Keratinocyte (primary cell): ENCODE measurements at regions not wholly inside any gene's neighbourhood (a gene's known extent, or its start where the extent isn't known, plus 50 kb on each side); places are given as distances from the start of the nearest gene placed in this dataset.

Source experiments
- DNase-seq: peaks from one replicate; pipeline ENCODE4 v3.0.0-alpha.2; 2011; ENCODE audit warnings: low read depth, missing footprints, low spot score
- FAIRE-seq: peaks from 2 replicates; lab custom pipeline; 2011; peaks lifted over from hg19 to GRCh38; lab: Jason Lieb, UNC
- H2AFZ ChIP-seq: 2 replicates; pipeline ENCODE4 v1.6.0; 2012; ENCODE audit warnings: low read length, control low read depth, inconsistent platforms; ENCODE audit not compliant: control insufficient read depth
- H3K27ac ChIP-seq: 2 replicates; pipeline ENCODE4 v1.5.1; 2011; ENCODE audit warnings: low read length; ENCODE audit not compliant: control insufficient read depth, insufficient read depth
- H3K27me3 ChIP-seq: 3 replicates; pipeline ENCODE4 v1.6.0; 2011; ENCODE audit warnings: low read length; ENCODE audit not compliant: control insufficient read depth, insufficient read depth; ENCODE audit errors: extremely low read depth
- H3K36me3 ChIP-seq, 2 experiments: 2 replicates in 1 of 2; 3 replicates in 1 of 2; pipeline ENCODE4 v1.5.1; 2011; ENCODE audit warnings: low read length in 2 of 2, mild to moderate bottlenecking in 1 of 2; ENCODE audit not compliant: control insufficient read depth in 2 of 2, insufficient read depth in 2 of 2; ENCODE audit errors: extremely low read depth in 1 of 2
- H3K4me1 ChIP-seq: 3 replicates; pipeline ENCODE4 v1.5.1; 2011; ENCODE audit warnings: low read length; ENCODE audit not compliant: control insufficient read depth, insufficient read depth; ENCODE audit errors: extremely low read depth
- H3K4me2 ChIP-seq: 3 replicates; pipeline ENCODE4 v1.6.0; 2011; ENCODE audit warnings: low read depth, low read length; ENCODE audit not compliant: control insufficient read depth, insufficient read depth; ENCODE audit errors: extremely low read depth
- H3K4me3 ChIP-seq, 3 experiments: fragments of 200-600 bp in 1 of 3; sonication (generic) in 1 of 3; 2 replicates in 2 of 3; 3 replicates in 1 of 3; pipeline ENCODE4 v1.5.1; 2011 to 2016; ENCODE audit warnings: low read length in 3 of 3, mild to moderate bottlenecking in 3 of 3, control low read depth in 2 of 3, inconsistent platforms in 1 of 3, low read depth in 1 of 3, mixed read lengths in 1 of 3, mixed run types in 1 of 3, moderate library complexity in 1 of 3; ENCODE audit not compliant: control insufficient read depth in 2 of 3, insufficient read depth in 2 of 3; ENCODE audit errors: extremely low read depth in 1 of 3
- H3K79me2 ChIP-seq: 2 replicates; pipeline ENCODE4 v1.6.0; 2012; ENCODE audit warnings: low read length; ENCODE audit not compliant: control insufficient read depth, insufficient read depth
- H3K9ac ChIP-seq: 3 replicates; pipeline ENCODE4 v1.6.0; 2011; ENCODE audit warnings: low read length; ENCODE audit not compliant: control insufficient read depth, insufficient read depth; ENCODE audit errors: extremely low read depth
- H3K9me1 ChIP-seq: 3 replicates; pipeline ENCODE4 v1.6.0; 2011; ENCODE audit warnings: low read length; ENCODE audit not compliant: control insufficient read depth, insufficient read depth; ENCODE audit errors: extremely low read depth
- H3K9me3 ChIP-seq: 2 replicates; pipeline ENCODE4 v1.5.1; 2012; ENCODE audit warnings: low read depth, low read length; ENCODE audit not compliant: control insufficient read depth
- H4K20me1 ChIP-seq: 3 replicates; pipeline ENCODE4 v1.6.0; 2011; ENCODE audit warnings: low read length; ENCODE audit not compliant: control insufficient read depth, insufficient read depth; ENCODE audit errors: extremely low read depth
- CTCF ChIP-seq, 3 experiments: IDR thresholded peaks in 1 of 3; conservative IDR thresholded peaks in 1 of 3; optimal IDR thresholded peaks in 1 of 3; 2 replicates in 2 of 3; 3 replicates in 1 of 3; pipeline versions ENCODE3 to v1.5.1; 2011; ENCODE audit warnings: low read length in 3 of 3, mild to moderate bottlenecking in 3 of 3, moderate library complexity in 2 of 3, control low read depth in 1 of 3, inconsistent platforms in 1 of 3; ENCODE audit not compliant: insufficient read depth in 2 of 3; ENCODE audit errors: extremely low read depth in 1 of 3
- EZH2 ChIP-seq: IDR thresholded peaks from one replicate; pipeline ENCODE4 v1.6.1; 2012; ENCODE audit warnings: inconsistent platforms, mild to moderate bottlenecking, low read length, moderate library complexity
- dilution Hi-C: fragments of 300-500 bp; cut with MboI; formaldehyde crosslinking; loops from one replicate; pipeline ENCODE4 v1.7.0; 2020; ENCODE audit warnings: low sequenced_read_pairs; ENCODE audit not compliant: extremely low pct_ligation_motif_present

DNA sequence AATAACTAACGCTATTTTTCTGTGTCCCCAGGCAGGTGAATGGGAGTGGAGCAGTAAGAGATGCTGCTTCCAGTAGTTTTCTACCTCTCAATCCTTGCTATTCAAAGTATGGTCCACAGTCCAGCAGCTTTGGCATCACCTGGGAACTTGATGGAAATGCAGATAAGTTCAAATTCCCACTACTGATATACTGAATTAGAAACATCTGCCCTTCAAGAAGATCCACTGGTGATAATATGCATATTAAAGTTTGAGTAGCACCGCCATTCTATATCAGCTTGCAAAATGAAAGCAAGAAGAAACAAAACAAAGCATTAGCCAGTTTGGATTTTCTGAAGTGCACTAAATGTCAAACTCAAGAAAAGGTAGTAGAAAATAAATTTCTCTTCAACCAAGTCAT, 906.2 kb upstream of the PCDH20 start:
- no peak overlapping the region for H2AFZ ChIP-seq
- H3K27ac ChIP-seq = no peak overlapping the region
- H3K9me3 ChIP-seq = no peaks in the 10 kb centered on the region
- no peak overlapping the region for H3K9ac ChIP-seq
- no peaks in the 10 kb centered on the region for H3K4me1 ChIP-seq
- FAIRE-seq = no peak
- no peaks in the 10 kb centered on the region for H3K36me3 ChIP-seq
- H3K79me2 ChIP-seq = no peaks in the 10 kb centered on the region
- dilution Hi-C loops = no loop called here
- no peak for TF ChIP-seq EZH2
- no peak for TF ChIP-seq CTCF (optimal IDR thresholded peaks at IDR 0.05 in 1 of 3, IDR thresholded peaks at IDR 0.05 in 1 of 3, conservative IDR thresholded peaks at IDR 0.05 in 1 of 3; ENCODE audit: extremely low read depth in 1 of 3, insufficient read depth in 2 of 3, low read length in 3 of 3)
- H3K27me3 ChIP-seq = no peaks in the 10 kb centered on the region
- no peaks in the 10 kb centered on the region for H4K20me1 ChIP-seq
- no peak overlapping the region for H3K4me2 ChIP-seq
- no peak overlapping the region for H3K4me3 ChIP-seq
- H3K9me1 ChIP-seq = no peaks in the 10 kb centered on the region
- no peak for DNase-seq

DNA sequence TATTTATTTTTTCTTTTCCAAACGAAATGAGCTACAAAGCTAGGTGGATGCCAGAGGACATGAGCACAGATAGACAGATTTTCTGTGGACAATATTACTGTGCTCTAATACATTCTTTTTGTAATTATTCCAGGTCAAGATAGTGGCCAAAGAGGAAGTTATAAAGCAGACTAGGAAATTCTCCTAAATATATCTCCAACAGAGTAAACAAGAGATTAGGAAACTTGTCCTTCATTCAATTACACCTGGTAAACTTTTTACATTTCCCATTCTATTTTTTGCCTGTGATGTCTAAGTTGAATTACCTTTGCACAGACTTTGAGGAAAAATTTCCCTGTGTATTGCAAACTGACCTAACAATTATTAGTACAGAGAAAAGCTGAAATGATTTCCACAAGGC, 905.5 kb upstream of the PCDH20 start:
- H3K27me3 ChIP-seq = no peaks in the 10 kb centered on the region
- H3K4me2 ChIP-seq = no peak overlapping the region
- FAIRE-seq (no peak), DNase-seq (no peak)
- TF ChIP-seq CTCF (optimal IDR thresholded peaks at IDR 0.05 in 1 of 3, IDR thresholded peaks at IDR 0.05 in 1 of 3, conservative IDR thresholded peaks at IDR 0.05 in 1 of 3; ENCODE audit: extremely low read depth in 1 of 3, insufficient read depth in 2 of 3, low read length in 3 of 3) (no peak), EZH2 (no peak)
- H3K79me2 ChIP-seq = no peaks in the 10 kb centered on the region
- no peaks in the 10 kb centered on the region for H3K9me1 ChIP-seq
- no peaks in the 10 kb centered on the region for H3K36me3 ChIP-seq
- no peaks in the 10 kb centered on the region for H3K9me3 ChIP-seq
- dilution Hi-C loops = no loop called here
- no peak overlapping the region for H3K27ac ChIP-seq
- no peaks in the 10 kb centered on the region for H4K20me1 ChIP-seq
- no peak overlapping the region for H2AFZ ChIP-seq
- H3K9ac ChIP-seq = no peak overlapping the region
- H3K4me3 ChIP-seq = no peak overlapping the region
- H3K4me1 ChIP-seq = no peaks in the 10 kb centered on the region
